A673 (cell line): ENCODE measurements at regions not wholly inside any gene's neighbourhood (a gene's known extent, or its start where the extent isn't known, plus 50 kb on each side); places are given as distances from the start of the nearest gene placed in this dataset.

Experiments
- BruUV-seq: library from RNA; stranded (reverse); fragments of 400-500 nt; replicated peaks from 2 replicates; lab custom pipeline; 2021; lab: Mats Ljungman, UMichigan
- CTCF ChIA-PET: fragments of 300-600 bp; sonication (Branson Sonifier 250); formaldehyde crosslinking; loops from one replicate; lab custom pipeline; 2022; ENCODE audit warnings: antibody characterized with exemption; lab: Charles Lee
- POLR2A ChIA-PET: fragments of 300-600 bp; sonication (Branson Sonifier 250); formaldehyde crosslinking; loops from one replicate; lab custom pipeline; 2022; ENCODE audit warnings: antibody characterized with exemption; ENCODE audit not compliant: low non-redundant PET; lab: Charles Lee
- DNase-seq: peaks from one replicate; pipeline ENCODE4 v3.0.0-alpha.2; 2015; ENCODE audit warnings: low spot score
- H3K27ac ChIP-seq: fragments of 200-600 bp; sonication (generic); 2 replicates; pipeline ENCODE4 v1.5.1; 2016; ENCODE audit warnings: mixed run types, low read depth, mild to moderate bottlenecking, mixed read lengths, antibody characterized with exemption, low read length; ENCODE audit not compliant: poor library complexity, severe bottlenecking
- H3K27me3 ChIP-seq: fragments of 200-600 bp; sonication (generic); replicated peaks from 2 replicates; pipeline ENCODE4 v1.6.1; 2017; ENCODE audit warnings: mixed run types, low read depth, mild to moderate bottlenecking, mixed read lengths, antibody characterized with exemption, low read length; ENCODE audit not compliant: insufficient read depth, poor library complexity
- H3K36me3 ChIP-seq: fragments of 200-600 bp; sonication (generic); 2 replicates; pipeline ENCODE4 v1.6.1; 2016; ENCODE audit warnings: mixed run types, mild to moderate bottlenecking, mixed read lengths, antibody characterized with exemption, low read length; ENCODE audit not compliant: insufficient read depth, poor library complexity, severe bottlenecking
- H3K4me1 ChIP-seq: fragments of 200-600 bp; sonication (generic); 2 replicates; pipeline ENCODE4 v1.6.1; 2017; ENCODE audit warnings: mixed run types, mild to moderate bottlenecking, mixed read lengths, antibody characterized with exemption, low read length; ENCODE audit not compliant: insufficient read depth, poor library complexity, severe bottlenecking
- H3K4me3 ChIP-seq: fragments of 200-600 bp; sonication (generic); 2 replicates; pipeline ENCODE4 v1.5.1; 2016; ENCODE audit warnings: low read depth, mixed run types, mild to moderate bottlenecking, mixed read lengths, low read length; ENCODE audit not compliant: poor library complexity, severe bottlenecking
- H3K9me3 ChIP-seq: fragments of 200-600 bp; sonication (generic); 2 replicates; pipeline ENCODE4 v1.6.1; 2016; ENCODE audit warnings: mixed run types, low read depth, mild to moderate bottlenecking, mixed read lengths, antibody characterized with exemption, low read length; ENCODE audit not compliant: poor library complexity, severe bottlenecking
- CTCF ChIP-seq: fragments of 300-800, 200-600 bp; sonication (generic); conservative IDR thresholded peaks from 2 replicates; pipeline ENCODE4 v1.5.1; 2017; ENCODE audit warnings: low read depth, mild to moderate bottlenecking, antibody characterized with exemption, low read length, moderate library complexity, mixed read lengths
- EZH2 ChIP-seq: fragments of 200-600 bp; sonication (generic); IDR thresholded peaks from 2 replicates; pipeline ENCODE4 v1.6.1; 2017; ENCODE audit warnings: borderline replicate concordance, low read depth, mild to moderate bottlenecking, mixed read lengths, antibody characterized with exemption, low read length; ENCODE audit not compliant: poor library complexity, severe bottlenecking
- intact Hi-C: fragments of 100-400 bp; cut with micrococcal nuclease; formaldehyde crosslinking; loops from one replicate; pipeline ENCODE4 v1.10.0; 2022; ENCODE audit not compliant: unreplicated experiment

GRCh38 chr11:112499881-112500204 is 239.2 kb upstream of the PLET1 start:
- POLR2A ChIA-PET: no interaction called here
- no peak for TF ChIP-seq EZH2
- TF ChIP-seq CTCF: no peak

GRCh38 chr11:112503410-112503809 is 242.8 kb upstream of the PLET1 start:
- H3K4me1 ChIP-seq: peaks cover 26% of the 10 kb centered on the region
- no peaks in the 10 kb centered on the region for H3K9me3 ChIP-seq
- BruUV-seq: no TSS peak
- CTCF ChIA-PET: interaction anchor here (0.6 to 1.0 kb wide), 2 partner anchors 25 to 85 kb away, joined by 4 to 9 read pairs; no protein-coding TSS in a partner anchor
- no peaks in the 10 kb centered on the region for H3K27me3 ChIP-seq
- H3K36me3 ChIP-seq: no peaks in the 10 kb centered on the region
- no peak overlapping the region for H3K4me3 ChIP-seq
- DNase-seq: no peak
- POLR2A ChIA-PET: no interaction called here
- intact Hi-C loops: no loop called here
- H3K27ac ChIP-seq: no peak overlapping the region
- TF ChIP-seq CTCF: no peak
- no peak for TF ChIP-seq EZH2

More at GRCh38 chr11:112499881-112500204, 239.2 kb upstream of the PLET1 start:
- Histone ChIP-seq H3K27ac (peak overlapping the region; percentile 79), H3K4me1 (peaks cover 32% of the 10 kb centered on the region), H3K36me3 (no peaks in the 10 kb centered on the region), H3K4me3 (no peak overlapping the region), H3K9me3 (no peaks in the 10 kb centered on the region), H3K27me3 (no peaks in the 10 kb centered on the region)
- no peak for DNase-seq
- intact Hi-C loops: loop anchor here (5.0 kb wide), 1 partner anchor 208 kb away; no protein-coding TSS in a partner anchor
- no TSS peak for BruUV-seq
- CTCF ChIA-PET: no interaction called here

GRCh38 chr11:112504056-112504455 is 243.4 kb upstream of the PLET1 start:
- Histone ChIP-seq H3K9me3 (no peaks in the 10 kb centered on the region), H3K4me3 (no peak overlapping the region), H3K36me3 (no peaks in the 10 kb centered on the region), H3K4me1 (peaks cover 20% of the 10 kb centered on the region), H3K27me3 (no peaks in the 10 kb centered on the region), H3K27ac (no peak overlapping the region)
- ChIA-PET POLR2A (no interaction called here), CTCF (interaction anchor here (1.0 kb wide), 1 partner anchor 84 kb away, joined by 4 read pairs; no protein-coding TSS in a partner anchor)
- TF ChIP-seq EZH2 (no peak), CTCF (no peak)
- intact Hi-C loops: no loop called here
- BruUV-seq: no TSS peak
- DNase-seq: no peak
